ENCODE measurements at regions not wholly inside any gene's neighbourhood (a gene's known extent, or its start where the extent isn't known, plus 50 kb on each side); places are given as distances from the start of the nearest gene placed in this dataset.
"Not testable (repeated sequence)": the region's sequence is repeated elsewhere in the genome, so short reads cannot be mapped to it uniquely, and the experiment has no call there.

- TF ChIP-seq YY1 (IDR thresholded peaks at IDR 0.05; ENCODE audit: insufficient read depth, insufficient read length); ZNF274 (IDR thresholded peaks at IDR 0.05; ENCODE audit: low read depth, low read length); SUZ12 (IDR thresholded peaks at IDR 0.05; ENCODE audit: extremely low read depth, insufficient read depth, insufficient read length): not testable (repeated sequence)
Observed at GRCh38 chr15:20020588-20020987, 521.0 kb downstream of the GOLGA6L6 start.
